HFFc6 (cell line): ENCODE measurements at regions not wholly inside any gene's neighbourhood (a gene's known extent, or its start where the extent isn't known, plus 50 kb on each side); places are given as distances from the start of the nearest gene placed in this dataset.
"Not testable (repeated sequence)": the region's sequence is repeated elsewhere in the genome, so short reads cannot be mapped to it uniquely, and the experiment has no call there.

Experiments used
- DNase-seq: peaks from one replicate; pipeline ENCODE4 v3.0.0-alpha.2; 2018
- H3K27ac Mint-ChIP-seq: 2 replicates; pipeline ENCODE4 v1.8.0; 2020; ENCODE audit warnings: mild to moderate bottlenecking, mixed read lengths
- H3K27me3 Mint-ChIP-seq: 2 replicates; pipeline ENCODE4 v1.8.0; 2021; ENCODE audit warnings: mild to moderate bottlenecking, moderate library complexity, mixed read lengths; ENCODE audit not compliant: insufficient read depth
- H3K36me3 Mint-ChIP-seq: 2 replicates; pipeline ENCODE4 v1.8.0; 2021; ENCODE audit warnings: low read depth, mixed read lengths
- H3K4me1 Mint-ChIP-seq: 2 replicates; pipeline ENCODE4 v1.8.0; 2020; ENCODE audit warnings: low read depth, mixed read lengths
- H3K4me3 Mint-ChIP-seq: 2 replicates; pipeline ENCODE4 v1.8.0; 2020; ENCODE audit warnings: mild to moderate bottlenecking, moderate library complexity, mixed read lengths
- H3K9me3 Mint-ChIP-seq: 2 replicates; pipeline ENCODE4 v1.8.0; 2020; ENCODE audit warnings: mild to moderate bottlenecking, mixed read lengths
- CTCF ChIP-seq: fragments of 200-600 bp; sonication (generic); IDR thresholded peaks from 2 replicates; pipeline ENCODE4 v1.5.0; 2021; ENCODE audit warnings: antibody characterized with exemption, mild to moderate bottlenecking

DNA sequence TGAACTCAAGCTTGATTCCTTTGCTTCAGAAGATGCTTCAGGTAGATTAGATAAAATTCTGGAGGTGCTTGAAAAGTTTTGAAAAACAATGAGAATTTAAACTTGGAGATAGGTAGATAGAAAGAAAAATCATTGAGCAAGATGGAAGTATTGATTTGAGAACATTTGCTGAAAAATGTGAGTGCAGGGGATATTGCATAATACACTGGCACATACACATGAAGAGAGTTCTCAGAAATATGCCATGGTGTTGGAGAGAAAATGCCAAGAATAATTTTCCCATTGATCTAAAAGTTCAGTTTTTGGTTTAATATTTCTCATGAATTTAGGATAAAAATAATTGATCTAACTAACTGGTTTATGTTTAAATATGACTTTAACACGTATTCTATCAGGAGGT lies 107.2 kb upstream of the GBE1 start:
- Mint-ChIP-seq H3K4me1 (no peaks in the 10 kb centered on the region), H3K36me3 (no peaks in the 10 kb centered on the region), H3K9me3 (no peaks in the 10 kb centered on the region), H3K27ac (no peak overlapping the region), H3K27me3 (no peaks in the 10 kb centered on the region; the same call in none of the 2 replicates), H3K4me3 (no peak overlapping the region)
- TF ChIP-seq CTCF = no peak
- DNase-seq = no peak

DNA sequence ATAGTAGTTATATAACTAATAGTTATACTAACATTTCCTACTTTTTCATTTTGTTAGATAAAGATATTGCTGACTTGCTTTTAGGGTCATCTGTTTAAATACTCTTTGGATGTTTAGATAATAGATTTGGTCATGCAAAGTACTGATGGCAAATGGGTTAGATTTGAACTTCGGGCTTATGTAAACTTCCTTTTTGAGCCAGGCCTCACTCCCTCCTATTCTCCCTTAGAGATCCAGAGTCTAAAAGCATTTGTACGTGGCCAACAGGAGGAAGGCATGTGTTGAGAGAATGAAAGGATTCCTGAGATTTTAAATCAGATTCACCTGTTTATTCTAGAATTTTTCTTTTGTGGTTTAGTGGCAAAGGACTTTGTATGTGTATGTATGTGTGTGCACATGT lies 106.4 kb upstream of the GBE1 start:
- Mint-ChIP-seq H3K4me1 (no peaks in the 10 kb centered on the region), H3K27me3 (no peaks in the 10 kb centered on the region; the same call in none of the 2 replicates), H3K9me3 (no peaks in the 10 kb centered on the region), H3K27ac (no peak overlapping the region), H3K4me3 (no peak overlapping the region), H3K36me3 (no peaks in the 10 kb centered on the region)
- TF ChIP-seq CTCF = no peak
- DNase-seq = no peak

DNA sequence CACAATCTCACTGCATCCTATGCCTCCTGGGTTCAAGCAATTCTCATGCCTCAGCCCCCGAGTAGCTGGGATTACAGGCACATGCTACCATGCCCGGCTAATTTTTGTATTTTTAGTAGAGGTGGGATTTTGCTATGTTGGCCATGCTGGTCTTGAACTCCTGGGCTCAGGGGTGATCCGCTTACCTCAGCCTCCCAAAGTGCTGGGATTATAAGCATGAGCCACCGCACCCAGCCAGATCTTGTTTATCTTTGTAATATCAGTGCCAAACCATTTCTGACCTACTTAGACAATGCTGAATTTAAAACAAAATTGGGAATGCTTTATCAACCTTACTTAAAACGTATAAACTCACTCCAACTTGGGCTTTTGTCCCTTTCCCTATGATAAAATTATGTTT lies 103.7 kb upstream of the GBE1 start:
- H3K4me3 Mint-ChIP-seq, DNase-seq, H3K27ac Mint-ChIP-seq, H3K36me3 Mint-ChIP-seq, H3K4me1 Mint-ChIP-seq, H3K9me3 Mint-ChIP-seq, H3K27me3 Mint-ChIP-seq: not testable (repeated sequence)

- no peak overlapping the region for H3K27ac Mint-ChIP-seq
- H3K4me1 Mint-ChIP-seq = no peaks in the 10 kb centered on the region
- H3K9me3 Mint-ChIP-seq = no peaks in the 10 kb centered on the region
- no peaks in the 10 kb centered on the region; the same call in 1 of the 2 replicates for H3K27me3 Mint-ChIP-seq
- TF ChIP-seq CTCF = no peak
- H3K36me3 Mint-ChIP-seq = no peaks in the 10 kb centered on the region
- no peak for DNase-seq
- no peak overlapping the region for H3K4me3 Mint-ChIP-seq
Measured at GRCh38 chr3:81864272-81864671, 102.8 kb upstream of the GBE1 start.

DNA sequence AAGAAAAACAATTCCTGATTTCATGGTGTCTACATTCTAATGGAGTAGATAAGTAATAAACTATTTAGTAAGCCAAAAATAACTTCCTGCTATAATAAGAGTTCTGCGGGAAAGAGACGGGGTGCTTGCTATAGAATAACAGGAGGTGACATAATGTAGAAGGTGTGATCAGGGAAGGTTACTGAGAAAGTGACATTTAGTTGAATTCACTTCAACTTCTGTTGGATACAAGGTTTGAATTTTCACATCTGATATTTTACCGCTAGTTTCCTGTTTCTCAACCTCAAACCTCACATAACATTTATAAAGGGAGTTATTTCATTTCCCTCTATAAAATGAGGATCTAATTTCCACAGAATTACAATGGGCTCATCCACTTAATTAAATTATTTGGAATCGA lies 102.3 kb upstream of the GBE1 start:
- no peaks in the 10 kb centered on the region for H3K9me3 Mint-ChIP-seq
- DNase-seq = no peak
- no peaks in the 10 kb centered on the region for H3K36me3 Mint-ChIP-seq
- H3K4me3 Mint-ChIP-seq = no peak overlapping the region
- H3K4me1 Mint-ChIP-seq = no peaks in the 10 kb centered on the region
- no peak for TF ChIP-seq CTCF
- no peaks in the 10 kb centered on the region; the same call in 1 of the 2 replicates for H3K27me3 Mint-ChIP-seq
- no peak overlapping the region for H3K27ac Mint-ChIP-seq

- no peak for TF ChIP-seq CTCF
- DNase-seq = no peak
- Mint-ChIP-seq H3K27me3 (no peaks in the 10 kb centered on the region; the same call in 1 of the 2 replicates), H3K36me3 (no peaks in the 10 kb centered on the region), H3K4me3 (no peak overlapping the region), H3K9me3 (no peaks in the 10 kb centered on the region), H3K27ac (no peak overlapping the region), H3K4me1 (no peaks in the 10 kb centered on the region)
Measured at GRCh38 chr3:81861593-81861992, 100.1 kb upstream of the GBE1 start.
